ENCODE measurements at regions not wholly inside any gene's neighbourhood (a gene's known extent, or its start where the extent isn't known, plus 50 kb on each side); places are given as distances from the start of the nearest gene placed in this dataset.
A peak's percentile ranks its signal among the peaks of the same experiment; 100 is the strongest.
"Not testable (repeated sequence)": the region's sequence is repeated elsewhere in the genome, so short reads cannot be mapped to it uniquely, and the experiment has no call there.

- ChIA-PET POLR2A (interaction anchor here (1.2 to 1.6 kb wide), 2 partner anchors 102 to 221 kb away, joined by 4 to 5 read pairs; partner anchors contain the start of gene RPL21), CTCF (interaction anchor here (0.8 to 5.3 kb wide), 12 partner anchors 10 to 478 kb away, joined by 3 to 37 read pairs (median 4); partner anchors contain the start of gene RASL11A)
- peaks cover 3% of the 10 kb centered on the region for H3K36me3 Mint-ChIP-seq
- H3K27me3 Mint-ChIP-seq = peaks cover 14% of the 10 kb centered on the region
- DNase-seq = no peak
- peaks cover 6% of the 10 kb centered on the region for H3K9me3 Mint-ChIP-seq
- no peak overlapping the region for H3K4me3 Mint-ChIP-seq
- H3K27ac Mint-ChIP-seq = no peak overlapping the region
- intact Hi-C loops (cut with micrococcal nuclease) = loop anchor here (1.0 to 5.0 kb wide), 7 partner anchors 14 to 221 kb away; partner anchors contain the start of genes RASL11A and RPL21
- H3K4me1 Mint-ChIP-seq (ENCODE audit: low read depth) = peaks cover 19% of the 10 kb centered on the region
These were observed 71.7 kb upstream of the GTF3A start for GRCh38 chr13:27352698-27353097.

- peaks cover 12% of the 10 kb centered on the region for H3K27me3 Mint-ChIP-seq
- peak overlapping the region; percentile 82 for H3K27ac Mint-ChIP-seq
- ChIA-PET POLR2A (interaction anchor here (0.7 to 1.6 kb wide), 4 partner anchors 102 to 407 kb away, joined by 3 to 5 read pairs (median 4); partner anchors contain the start of gene RPL21), CTCF (interaction anchor here (0.8 to 5.3 kb wide), 14 partner anchors 9 to 477 kb away, joined by 3 to 37 read pairs (median 4); partner anchors contain the start of gene RASL11A)
- intact Hi-C loops (cut with micrococcal nuclease) = loop anchor here (1.0 to 5.0 kb wide), 7 partner anchors 14 to 222 kb away; partner anchors contain the start of genes RASL11A and RPL21
- H3K9me3 Mint-ChIP-seq = peaks cover 6% of the 10 kb centered on the region
- H3K4me1 Mint-ChIP-seq (ENCODE audit: low read depth) = peaks cover 19% of the 10 kb centered on the region
- peak; percentile 79 for DNase-seq
- peaks cover 3% of the 10 kb centered on the region for H3K36me3 Mint-ChIP-seq
- peak overlapping the region; percentile 45 for H3K4me3 Mint-ChIP-seq
These were observed 71.2 kb upstream of the GTF3A start for GRCh38 chr13:27353166-27353583.

GRCh38 chr13:27353708-27354107, 70.7 kb upstream of the GTF3A start:
- Mint-ChIP-seq H3K4me1 (ENCODE audit: low read depth) (peaks cover 19% of the 10 kb centered on the region), H3K9me3 (peaks cover 6% of the 10 kb centered on the region), H3K4me3 (peak overlapping the region; percentile 45), H3K27ac (peak overlapping the region; percentile 82), H3K36me3 (peaks cover 3% of the 10 kb centered on the region), H3K27me3 (peaks cover 12% of the 10 kb centered on the region)
- ChIA-PET CTCF (interaction anchor here (0.8 to 5.3 kb wide), 10 partner anchors 9 to 477 kb away, joined by 3 to 37 read pairs (median 4); partner anchors contain the start of gene RASL11A), POLR2A (interaction anchor here (0.7 to 1.6 kb wide), 4 partner anchors 103 to 407 kb away, joined by 3 to 5 read pairs (median 4); partner anchors contain the start of gene RPL21)
- DNase-seq = no peak
- intact Hi-C loops (cut with micrococcal nuclease) = loop anchor here (1.0 to 5.0 kb wide), 7 partner anchors 15 to 222 kb away; partner anchors contain the start of genes RASL11A and RPL21

- peaks cover 3% of the 10 kb centered on the region for H3K36me3 Mint-ChIP-seq
- peaks cover 6% of the 10 kb centered on the region for H3K9me3 Mint-ChIP-seq
- ChIA-PET CTCF (interaction anchor here (4.7 to 5.3 kb wide), 2 partner anchors 8 to 368 kb away, joined by 30 to 37 read pairs; no protein-coding TSS in a partner anchor), POLR2A (no interaction called here)
- no peak for DNase-seq
- H3K27ac Mint-ChIP-seq = no peak overlapping the region
- intact Hi-C loops (cut with micrococcal nuclease) = loop anchor here (5.0 kb wide), 1 partner anchor 82 kb away; the partner anchor contains the start of gene RASL11A
- H3K27me3 Mint-ChIP-seq = peaks cover 12% of the 10 kb centered on the region
- peaks cover 19% of the 10 kb centered on the region for H3K4me1 Mint-ChIP-seq (ENCODE audit: low read depth)
- no peak overlapping the region for H3K4me3 Mint-ChIP-seq
These were observed 70.0 kb upstream of the GTF3A start for GRCh38 chr13:27354379-27354778.

GRCh38 chr13:27355894-27356293, 68.5 kb upstream of the GTF3A start:
- H3K4me3 Mint-ChIP-seq = no peak overlapping the region
- H3K27ac Mint-ChIP-seq = no peak overlapping the region
- H3K4me1 Mint-ChIP-seq (ENCODE audit: low read depth) = peaks cover 19% of the 10 kb centered on the region
- intact Hi-C loops (cut with micrococcal nuclease) = no loop called here
- H3K36me3 Mint-ChIP-seq = no peaks in the 10 kb centered on the region
- no peak for DNase-seq
- H3K9me3 Mint-ChIP-seq = peaks cover 3% of the 10 kb centered on the region
- peaks cover 15% of the 10 kb centered on the region for H3K27me3 Mint-ChIP-seq
- ChIA-PET CTCF (interaction anchor here (0.5 to 5.3 kb wide), 4 partner anchors 21 to 409 kb away, joined by 3 to 30 read pairs (median 6); partner anchors contain the start of gene RASL11A), POLR2A (no interaction called here)

GRCh38 chr13:27358420-27358819, 66.0 kb upstream of the GTF3A start:
- intact Hi-C loops (cut with micrococcal nuclease) = no loop called here
- POLR2A ChIA-PET = interaction anchor here (0.7 kb wide), 1 partner anchor 372 kb away, joined by 3 read pairs; no protein-coding TSS in a partner anchor
- no peaks in the 10 kb centered on the region for H3K36me3 Mint-ChIP-seq

GRCh38 chr13:27359199-27359821, 65.1 kb upstream of the GTF3A start:
- Mint-ChIP-seq H3K27me3 (peaks cover 18% of the 10 kb centered on the region), H3K4me3 (no peak overlapping the region), H3K9me3 (no peaks in the 10 kb centered on the region), H3K4me1 (ENCODE audit: low read depth) (peaks cover under 1% of the 10 kb centered on the region), H3K27ac (no peak overlapping the region), H3K36me3 (no peaks in the 10 kb centered on the region)
- CTCF ChIA-PET = interaction anchor here (0.7 to 9.4 kb wide), 27 partner anchors 8 to 660 kb away, joined by 3 to 211 read pairs (median 4); partner anchors contain the start of gene RASL11A
- POLR2A ChIA-PET = interaction anchor here (0.7 kb wide), 1 partner anchor 373 kb away, joined by 3 read pairs; no protein-coding TSS in a partner anchor
- intact Hi-C loops (cut with micrococcal nuclease) = loop anchor here (1.0 kb wide), 2 partner anchors 374 to 412 kb away; no protein-coding TSS in a partner anchor
- peak; percentile 79 for DNase-seq

More at GRCh38 chr13:27358420-27358819, 66.0 kb upstream of the GTF3A start:
- DNase-seq = no peak
- Mint-ChIP-seq H3K4me3 (no peak overlapping the region), H3K4me1 (ENCODE audit: low read depth) (peaks cover 9% of the 10 kb centered on the region), H3K9me3 (no peaks in the 10 kb centered on the region), H3K27me3 (peaks cover 18% of the 10 kb centered on the region), H3K27ac (no peak overlapping the region)
- CTCF ChIA-PET = interaction anchor here (0.7 to 9.4 kb wide), 21 partner anchors 11 to 659 kb away, joined by 3 to 211 read pairs (median 5); partner anchors contain the start of gene RASL11A

GRCh38 chr13:27360562-27360961, 63.9 kb upstream of the GTF3A start:
- H3K4me1 Mint-ChIP-seq (ENCODE audit: low read depth) = no peaks in the 10 kb centered on the region
- no peaks in the 10 kb centered on the region for H3K9me3 Mint-ChIP-seq
- intact Hi-C loops (cut with micrococcal nuclease) = loop anchor here (5.0 kb wide), 1 partner anchor 622 kb away; no protein-coding TSS in a partner anchor
- no peak for DNase-seq
- peaks cover 18% of the 10 kb centered on the region for H3K27me3 Mint-ChIP-seq
- POLR2A ChIA-PET = no interaction called here
- H3K27ac Mint-ChIP-seq = no peak overlapping the region
- CTCF ChIA-PET = interaction anchor here (0.9 to 9.4 kb wide), 16 partner anchors 9 to 630 kb away, joined by 3 to 211 read pairs (median 6); no protein-coding TSS in a partner anchor
- H3K36me3 Mint-ChIP-seq = no peaks in the 10 kb centered on the region
- no peak overlapping the region for H3K4me3 Mint-ChIP-seq

- Mint-ChIP-seq H3K4me3 (no peak overlapping the region), H3K27ac (no peak overlapping the region)
These were observed 62.2 kb upstream of the GTF3A start for GRCh38 chr13:27362064-27362751.

GRCh38 chr13:27363637-27364036, 60.8 kb upstream of the GTF3A start:
- POLR2A ChIA-PET; DNase-seq; H3K4me1 Mint-ChIP-seq (ENCODE audit: low read depth); H3K9me3 Mint-ChIP-seq; H3K4me3 Mint-ChIP-seq; H3K27ac Mint-ChIP-seq; H3K36me3 Mint-ChIP-seq: not testable (repeated sequence)
- CTCF ChIA-PET = interaction anchor here (0.6 to 9.4 kb wide), 8 partner anchors 11 to 620 kb away, joined by 4 to 211 read pairs (median 41); no protein-coding TSS in a partner anchor
- H3K27me3 Mint-ChIP-seq = peaks cover 24% of the 10 kb centered on the region
- intact Hi-C loops (cut with micrococcal nuclease) = loop anchor here (5.0 kb wide), 1 partner anchor 619 kb away; no protein-coding TSS in a partner anchor

More at GRCh38 chr13:27362064-27362751, 62.2 kb upstream of the GTF3A start:
- Mint-ChIP-seq H3K36me3 (no peaks in the 10 kb centered on the region), H3K4me1 (ENCODE audit: low read depth) (no peaks in the 10 kb centered on the region), H3K9me3 (no peaks in the 10 kb centered on the region), H3K27me3 (peaks cover 22% of the 10 kb centered on the region)
- DNase-seq = peak; percentile 85
- CTCF ChIA-PET = interaction anchor here (0.5 to 9.4 kb wide), 61 partner anchors 10 to 1434 kb away, joined by 3 to 211 read pairs (median 4); partner anchors contain the start of genes GTF3A, POLR1D and RASL11A
- intact Hi-C loops (cut with micrococcal nuclease) = loop anchor here (1.0 to 5.0 kb wide), 2 partner anchors 464 to 620 kb away; no protein-coding TSS in a partner anchor
- POLR2A ChIA-PET = interaction anchor here (0.6 kb wide), 1 partner anchor 22 kb away, joined by 3 read pairs; no protein-coding TSS in a partner anchor

- H3K4me1 Mint-ChIP-seq (ENCODE audit: low read depth) = no peaks in the 10 kb centered on the region
- H3K4me3 Mint-ChIP-seq = no peak overlapping the region
- no peaks in the 10 kb centered on the region for H3K9me3 Mint-ChIP-seq
- DNase-seq = no peak
- H3K27me3 Mint-ChIP-seq = peaks cover 22% of the 10 kb centered on the region
- H3K36me3 Mint-ChIP-seq = no peaks in the 10 kb centered on the region
- intact Hi-C loops (cut with micrococcal nuclease) = no loop called here
- ChIA-PET CTCF (interaction anchor here (0.8 to 4.2 kb wide), 4 partner anchors 8 to 459 kb away, joined by 3 to 20 read pairs (median 4); no protein-coding TSS in a partner anchor), POLR2A (no interaction called here)
- H3K27ac Mint-ChIP-seq = no peak overlapping the region
These were observed 56.8 kb upstream of the GTF3A start for GRCh38 chr13:27367570-27367969.
